ENCODE measurements at regions not wholly inside any gene's neighbourhood (a gene's known extent, or its start where the extent isn't known, plus 50 kb on each side); places are given as distances from the start of the nearest gene placed in this dataset.

DNA sequence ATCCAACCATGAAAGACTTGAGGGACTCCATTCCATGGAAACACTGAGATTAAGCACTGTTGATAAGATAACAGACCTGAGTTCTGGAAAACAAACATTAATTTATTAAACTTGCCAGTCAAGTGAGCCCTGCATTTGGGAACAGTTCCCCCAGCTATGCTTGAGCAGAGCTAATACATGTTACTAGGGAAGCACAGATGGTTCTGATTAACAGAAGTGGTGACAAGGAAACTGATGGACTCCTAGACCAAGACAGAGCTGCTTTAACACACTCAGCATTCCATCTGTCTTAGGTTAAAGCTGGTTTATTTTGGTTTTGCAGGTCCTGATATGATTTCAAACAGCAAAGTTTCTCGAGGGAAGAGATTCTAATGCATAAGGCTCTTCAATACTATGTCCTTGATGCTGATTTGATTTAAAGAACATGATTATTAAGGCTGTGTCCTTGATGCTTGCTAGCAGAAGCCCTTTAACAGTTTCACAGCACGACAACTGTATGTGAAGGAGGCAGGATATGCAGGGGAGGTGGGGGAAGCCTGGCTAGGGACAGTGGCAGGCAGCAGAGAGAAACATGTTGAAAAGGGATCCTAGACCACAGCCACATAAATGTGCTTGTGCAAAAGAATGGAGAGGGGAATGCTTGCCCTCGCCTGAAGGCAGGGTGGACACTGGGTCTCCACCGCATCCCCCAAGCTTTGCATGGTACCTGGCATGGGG lies 66.2 kb downstream of the ACTBL2 start:
- Histone ChIP-seq H3K9ac (ENCODE audit: control insufficient read depth, extremely low read depth, insufficient read depth, low read length) (no peak overlapping the region), H3K4me3 (ENCODE audit: control insufficient read depth in 2 of 3, extremely low read depth in 1 of 3, insufficient read depth in 2 of 3, low read depth in 1 of 3, low read length in 3 of 3) (no peak overlapping the region), H3K4me2 (ENCODE audit: control insufficient read depth, extremely low read depth, insufficient read depth, low read depth, low read length) (no peak overlapping the region), H3K4me1 (ENCODE audit: control insufficient read depth, extremely low read depth, insufficient read depth, low read length) (no peaks in the 10 kb centered on the region), H4K20me1 (ENCODE audit: control insufficient read depth, extremely low read depth, insufficient read depth, low read length) (no peaks in the 10 kb centered on the region), H3K27ac (ENCODE audit: control insufficient read depth, insufficient read depth, low read length) (no peak overlapping the region), H3K27me3 (ENCODE audit: control insufficient read depth, extremely low read depth, insufficient read depth, low read length) (peaks cover 12% of the 10 kb centered on the region), H3K36me3 (ENCODE audit: control insufficient read depth in 2 of 2, extremely low read depth in 1 of 2, insufficient read depth in 2 of 2, low read length in 2 of 2) (no peaks in the 10 kb centered on the region), H2AFZ (ENCODE audit: control insufficient read depth, low read length) (no peak overlapping the region), H3K9me3 (ENCODE audit: control insufficient read depth, low read depth, low read length) (no peaks in the 10 kb centered on the region), H3K9me1 (ENCODE audit: control insufficient read depth, extremely low read depth, insufficient read depth, low read length) (no peaks in the 10 kb centered on the region), H3K79me2 (ENCODE audit: control insufficient read depth, insufficient read depth, low read length) (no peaks in the 10 kb centered on the region)
- DNase-seq (ENCODE audit: low read depth, low spot score) (no peak), FAIRE-seq (no peak)
- TF ChIP-seq, protein P1, sequence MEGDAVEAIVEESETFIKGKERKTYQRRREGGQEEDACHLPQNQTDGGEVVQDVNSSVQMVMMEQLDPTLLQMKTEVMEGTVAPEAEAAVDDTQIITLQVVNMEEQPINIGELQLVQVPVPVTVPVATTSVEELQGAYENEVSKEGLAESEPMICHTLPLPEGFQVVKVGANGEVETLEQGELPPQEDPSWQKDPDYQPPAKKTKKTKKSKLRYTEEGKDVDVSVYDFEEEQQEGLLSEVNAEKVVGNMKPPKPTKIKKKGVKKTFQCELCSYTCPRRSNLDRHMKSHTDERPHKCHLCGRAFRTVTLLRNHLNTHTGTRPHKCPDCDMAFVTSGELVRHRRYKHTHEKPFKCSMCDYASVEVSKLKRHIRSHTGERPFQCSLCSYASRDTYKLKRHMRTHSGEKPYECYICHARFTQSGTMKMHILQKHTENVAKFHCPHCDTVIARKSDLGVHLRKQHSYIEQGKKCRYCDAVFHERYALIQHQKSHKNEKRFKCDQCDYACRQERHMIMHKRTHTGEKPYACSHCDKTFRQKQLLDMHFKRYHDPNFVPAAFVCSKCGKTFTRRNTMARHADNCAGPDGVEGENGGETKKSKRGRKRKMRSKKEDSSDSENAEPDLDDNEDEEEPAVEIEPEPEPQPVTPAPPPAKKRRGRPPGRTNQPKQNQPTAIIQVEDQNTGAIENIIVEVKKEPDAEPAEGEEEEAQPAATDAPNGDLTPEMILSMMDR (optimal IDR thresholded peaks at IDR 0.05 in 1 of 3, IDR thresholded peaks at IDR 0.05 in 1 of 3, conservative IDR thresholded peaks at IDR 0.05 in 1 of 3; ENCODE audit: extremely low read depth in 1 of 3, insufficient read depth in 2 of 3, low read length in 3 of 3), result no peak
- TF ChIP-seq EZH2 (IDR thresholded peaks at IDR 0.05; ENCODE audit: low read length), result no peak
- dilution Hi-C loops (cut with MboI; ENCODE audit: extremely low pct_ligation_motif_present, low sequenced_read_pairs), result no loop called here

DNA sequence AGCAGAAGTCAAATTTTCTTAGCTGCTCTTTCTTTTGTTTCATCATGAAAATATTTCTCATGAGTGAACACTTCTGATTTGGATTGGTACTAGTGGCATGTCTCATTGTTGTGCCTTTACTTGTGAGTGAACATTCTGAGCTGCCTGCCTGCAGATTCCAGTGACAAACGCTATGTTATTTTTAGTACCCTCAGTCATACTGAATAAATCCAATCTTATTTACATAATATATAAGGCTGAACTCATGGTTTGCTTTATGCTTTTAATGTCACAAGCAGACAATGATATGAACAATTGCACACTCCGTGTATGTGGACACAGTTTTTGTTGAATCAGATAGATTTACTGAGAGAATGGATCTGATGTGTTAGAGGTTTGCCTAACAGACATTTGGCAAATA lies 67.8 kb downstream of the ACTBL2 start:
- Histone ChIP-seq H3K36me3 (ENCODE audit: control insufficient read depth in 2 of 2, extremely low read depth in 1 of 2, insufficient read depth in 2 of 2, low read length in 2 of 2) (no peaks in the 10 kb centered on the region), H3K27ac (ENCODE audit: control insufficient read depth, insufficient read depth, low read length) (no peak overlapping the region), H3K4me1 (ENCODE audit: control insufficient read depth, extremely low read depth, insufficient read depth, low read length) (no peaks in the 10 kb centered on the region), H3K9ac (ENCODE audit: control insufficient read depth, extremely low read depth, insufficient read depth, low read length) (no peak overlapping the region), H4K20me1 (ENCODE audit: control insufficient read depth, extremely low read depth, insufficient read depth, low read length) (no peaks in the 10 kb centered on the region), H2AFZ (ENCODE audit: control insufficient read depth, low read length) (no peak overlapping the region), H3K9me1 (ENCODE audit: control insufficient read depth, extremely low read depth, insufficient read depth, low read length) (no peaks in the 10 kb centered on the region), H3K4me3 (ENCODE audit: control insufficient read depth in 2 of 3, extremely low read depth in 1 of 3, insufficient read depth in 2 of 3, low read depth in 1 of 3, low read length in 3 of 3) (no peak overlapping the region), H3K9me3 (ENCODE audit: control insufficient read depth, low read depth, low read length) (no peaks in the 10 kb centered on the region), H3K27me3 (ENCODE audit: control insufficient read depth, extremely low read depth, insufficient read depth, low read length) (peaks cover 12% of the 10 kb centered on the region), H3K79me2 (ENCODE audit: control insufficient read depth, insufficient read depth, low read length) (no peaks in the 10 kb centered on the region), H3K4me2 (ENCODE audit: control insufficient read depth, extremely low read depth, insufficient read depth, low read depth, low read length) (no peak overlapping the region)
- dilution Hi-C loops (cut with MboI; ENCODE audit: extremely low pct_ligation_motif_present, low sequenced_read_pairs), result no loop called here
- no peak for DNase-seq (ENCODE audit: low read depth, low spot score)
- no peak for FAIRE-seq
- no peak for TF ChIP-seq EZH2 (IDR thresholded peaks at IDR 0.05; ENCODE audit: low read length)
- TF ChIP-seq, protein P1 (optimal IDR thresholded peaks at IDR 0.05 in 1 of 3, IDR thresholded peaks at IDR 0.05 in 1 of 3, conservative IDR thresholded peaks at IDR 0.05 in 1 of 3; ENCODE audit: extremely low read depth in 1 of 3, insufficient read depth in 2 of 3, low read length in 3 of 3), result no peak

Data from keratinocyte (primary cell).